ENCODE measurements at regions not wholly inside any gene's neighbourhood (a gene's known extent, or its start where the extent isn't known, plus 50 kb on each side); places are given as distances from the start of the nearest gene placed in this dataset.

- TF ChIP-seq, protein P1, sequence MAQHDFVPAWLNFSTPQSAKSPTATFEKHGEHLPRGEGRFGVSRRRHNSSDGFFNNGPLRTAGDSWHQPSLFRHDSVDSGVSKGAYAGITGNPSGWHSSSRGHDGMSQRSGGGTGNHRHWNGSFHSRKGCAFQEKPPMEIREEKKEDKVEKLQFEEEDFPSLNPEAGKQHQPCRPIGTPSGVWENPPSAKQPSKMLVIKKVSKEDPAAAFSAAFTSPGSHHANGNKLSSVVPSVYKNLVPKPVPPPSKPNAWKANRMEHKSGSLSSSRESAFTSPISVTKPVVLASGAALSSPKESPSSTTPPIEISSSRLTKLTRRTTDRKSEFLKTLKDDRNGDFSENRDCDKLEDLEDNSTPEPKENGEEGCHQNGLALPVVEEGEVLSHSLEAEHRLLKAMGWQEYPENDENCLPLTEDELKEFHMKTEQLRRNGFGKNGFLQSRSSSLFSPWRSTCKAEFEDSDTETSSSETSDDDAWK (CRISPR knock-in tag; IDR thresholded peaks at IDR 0.05): no peak
- no peak for TF ChIP-seq TSC22D2 (CRISPR knock-in tag; IDR thresholded peaks at IDR 0.05; ENCODE audit: borderline replicate concordance)
- no peak for TF ChIP-seq ZNF136 (CRISPR knock-in tag; IDR thresholded peaks at IDR 0.05; ENCODE audit: low read depth)
- no peak for TF ChIP-seq ZNF468 (CRISPR knock-in tag; IDR thresholded peaks at IDR 0.05)
- TF ChIP-seq TCF7L2 (IDR thresholded peaks at IDR 0.05; ENCODE audit: low read depth, low read length): no peak
- no peak for TF ChIP-seq BRD4 (CRISPR knock-in tag; IDR thresholded peaks at IDR 0.05)
- TF ChIP-seq MED13 (CRISPR knock-in tag; IDR thresholded peaks at IDR 0.05): no peak
- TF ChIP-seq PRMT3 (CRISPR knock-in tag; IDR thresholded peaks at IDR 0.05; ENCODE audit: borderline replicate concordance, low read depth): no peak
- TF ChIP-seq SALL2 (CRISPR knock-in tag; IDR thresholded peaks at IDR 0.05): no peak
- TF ChIP-seq ZFP36 (IDR thresholded peaks at IDR 0.05; ENCODE audit: borderline replicate concordance, low read depth, low read length, partially characterized antibody): no peak
- TF ChIP-seq ZNF263 (CRISPR knock-in tag; IDR thresholded peaks at IDR 0.05): no peak
- no peak for TF ChIP-seq ZNF260 (CRISPR knock-in tag; IDR thresholded peaks at IDR 0.05; ENCODE audit: borderline replicate concordance, low read depth)
These were observed 365.7 kb downstream of the FLRT2 start (continued) for GRCh38 chr14:85895603-85896002.

GRCh38 chr14:85892251-85892650 is 362.3 kb downstream of the FLRT2 start:
- H4K20me1 ChIP-seq (ENCODE audit: insufficient read depth, low read length): no peaks in the 10 kb centered on the region
- DNase-seq (ENCODE audit: low spot score): no peak
- H2AFZ ChIP-seq (ENCODE audit: low read length): no peak overlapping the region
- H3K27me3 ChIP-seq (ENCODE audit: control insufficient read depth in 1 of 2, insufficient read depth in 2 of 2, low read length in 2 of 2): no peaks in the 10 kb centered on the region
- ChIA-PET POLR2A (no interaction called here), CTCF (ENCODE audit: low intra/inter-chr PET ratio, low total read pairs) (no interaction called here)
- FAIRE-seq: no peak
- no peak overlapping the region for H3K27ac ChIP-seq (ENCODE audit: extremely low read length, insufficient read depth, low read length)
- no peak overlapping the region for H3K9ac ChIP-seq (ENCODE audit: insufficient read depth, low read depth, low read length)
- no peaks in the 10 kb centered on the region for H3K4me1 ChIP-seq (ENCODE audit: insufficient read depth, low read length)
- TF ChIP-seq ZNF761 (CRISPR knock-in tag; conservative IDR thresholded peaks at IDR 0.05) (no peak), MED1 (CRISPR knock-in tag; IDR thresholded peaks at IDR 0.05) (no peak), SALL1 (CRISPR knock-in tag; IDR thresholded peaks at IDR 0.05) (no peak), RNF2 (conservative IDR thresholded peaks at IDR 0.05; ENCODE audit: low read depth) (no peak), KAT2B (IDR thresholded peaks at IDR 0.05; ENCODE audit: borderline replicate concordance, low read depth, low read length) (no peak), SP140L (CRISPR knock-in tag; IDR thresholded peaks at IDR 0.05; ENCODE audit: borderline replicate concordance) (no peak), SNAPC2 (CRISPR knock-in tag; IDR thresholded peaks at IDR 0.05) (no peak), ZNF138 (CRISPR knock-in tag; IDR thresholded peaks at IDR 0.05; ENCODE audit: low read depth) (no peak)
- TF ChIP-seq, protein P2, sequence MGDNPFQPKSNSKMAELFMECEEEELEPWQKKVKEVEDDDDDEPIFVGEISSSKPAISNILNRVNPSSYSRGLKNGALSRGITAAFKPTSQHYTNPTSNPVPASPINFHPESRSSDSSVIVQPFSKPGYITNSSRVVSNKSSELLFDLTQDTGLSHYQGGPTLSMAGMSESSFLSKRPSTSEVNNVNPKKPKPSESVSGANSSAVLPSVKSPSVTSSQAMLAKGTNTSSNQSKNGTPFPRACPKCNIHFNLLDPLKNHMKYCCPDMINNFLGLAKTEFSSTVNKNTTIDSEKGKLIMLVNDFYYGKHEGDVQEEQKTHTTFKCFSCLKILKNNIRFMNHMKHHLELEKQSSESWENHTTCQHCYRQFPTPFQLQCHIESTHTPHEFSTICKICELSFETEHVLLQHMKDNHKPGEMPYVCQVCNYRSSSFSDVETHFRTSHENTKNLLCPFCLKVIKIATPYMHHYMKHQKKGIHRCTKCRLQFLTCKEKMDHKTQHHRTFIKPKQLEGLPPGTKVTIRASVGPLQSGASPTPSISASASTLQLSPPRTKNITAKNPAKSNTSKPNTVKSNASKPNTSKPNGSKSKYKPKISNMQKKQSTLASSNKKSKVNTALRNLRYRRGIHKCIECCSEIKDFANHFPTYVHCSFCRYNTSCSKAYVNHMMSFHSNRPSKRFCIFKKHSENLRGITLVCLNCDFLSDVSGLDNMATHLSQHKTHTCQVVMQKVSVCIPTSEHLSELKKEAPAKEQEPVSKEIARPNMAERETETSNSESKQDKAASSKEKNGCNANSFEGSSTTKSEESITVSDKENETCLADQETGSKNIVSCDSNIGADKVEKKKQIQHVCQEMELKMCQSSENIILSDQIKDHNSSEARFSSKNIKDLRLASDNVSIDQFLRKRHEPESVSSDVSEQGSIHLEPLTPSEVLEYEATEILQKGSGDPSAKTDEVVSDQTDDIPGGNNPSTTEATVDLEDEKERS (CRISPR knock-in tag; IDR thresholded peaks at IDR 0.05): no peak
- in situ Hi-C loops (cut with HindIII; ENCODE audit: extremely low pct_ligation_motif_present, low pct_unique_long_range_greater_than_20kb) (no loop called here), intact Hi-C loops (cut with micrococcal nuclease; ENCODE audit: unreplicated experiment) (no loop called here)
- ATAC-seq: no peak
- WGBS (ENCODE audit: low lambda C conversion rate): 23% methylated on average over 4 of the region's 4 CpGs
- no peak overlapping the region for H3K4me2 ChIP-seq (ENCODE audit: low read depth, low read length)
- peaks cover 45% of the 10 kb centered on the region for H3K9me3 ChIP-seq (ENCODE audit: low read length)
- H3K4me3 ChIP-seq (replicated peaks in 1 of 3; ENCODE audit: insufficient read depth in 1 of 3, low read depth in 2 of 3, low read length in 3 of 3): no peak overlapping the region
- H3K36me3 ChIP-seq (replicated peaks in 1 of 2; ENCODE audit: control insufficient read depth in 1 of 2, insufficient read depth in 2 of 2, low read length in 2 of 2): no peaks in the 10 kb centered on the region
- H3K79me2 ChIP-seq (ENCODE audit: insufficient read depth, low read length): no peaks in the 10 kb centered on the region
- BruUV-seq (replicated peaks): no TSS peak
